GM12891 (cell line): ENCODE measurements at regions not wholly inside any gene's neighbourhood (a gene's known extent, or its start where the extent isn't known, plus 50 kb on each side); places are given as distances from the start of the nearest gene placed in this dataset.

ENCODE experiments used
- DNase-seq: peaks from one replicate; pipeline ENCODE4 v3.0.0; 2011; ENCODE audit warnings: low spot score; ENCODE audit not compliant: insufficient read length
- FAIRE-seq: peaks from 2 replicates; lab custom pipeline; 2011; peaks lifted over from hg19 to GRCh38; lab: Jason Lieb, UNC
- PAX5 ChIP-seq: IDR thresholded peaks from 2 replicates; pipeline ENCODE4 v1.6.1; 2011; ENCODE audit warnings: low read length, moderate library complexity, mild to moderate bottlenecking; ENCODE audit not compliant: insufficient read depth, severe bottlenecking
- POLR2A ChIP-seq: IDR thresholded peaks from 2 replicates; pipeline ENCODE4 v1.6.1; 2011; ENCODE audit warnings: low read depth, low read length, control low read depth
- POLR2AphosphoS5 ChIP-seq: IDR thresholded peaks from 2 replicates; pipeline ENCODE4 v1.6.1; 2011; ENCODE audit warnings: low read depth, low read length, control low read depth
- POU2F2 ChIP-seq: IDR thresholded peaks from 2 replicates; pipeline ENCODE4 v1.6.1; 2011; ENCODE audit warnings: low read depth, mild to moderate bottlenecking, control low read depth, low read length, moderate library complexity
- SPI1 ChIP-seq: IDR thresholded peaks from 2 replicates; pipeline ENCODE4 v1.6.1; 2011; ENCODE audit warnings: low read depth, low read length, control low read depth
- TAF1 ChIP-seq: IDR thresholded peaks from 2 replicates; pipeline ENCODE4 v1.6.1; 2011; ENCODE audit warnings: low read depth, low read length, control low read depth

GRCh38 chr7:67387851-67388250 lies 391.2 kb downstream of the TYW1 start:
- DNase-seq (no peak), FAIRE-seq (no peak)
- TF ChIP-seq POLR2AphosphoS5 (no peak), PAX5 (no peak), SPI1 (no peak), TAF1 (no peak), POLR2A (no peak), POU2F2 (no peak)

- TF ChIP-seq PAX5 (no peak), POLR2A (no peak), SPI1 (no peak), POLR2AphosphoS5 (no peak), TAF1 (no peak), POU2F2 (no peak)
- no peak for FAIRE-seq
- DNase-seq: no peak
Measured at GRCh38 chr7:67391168-67391567, 394.5 kb downstream of the TYW1 start.

- TF ChIP-seq PAX5 (no peak), TAF1 (no peak), POU2F2 (no peak), POLR2A (no peak), SPI1 (no peak), POLR2AphosphoS5 (no peak)
- FAIRE-seq (no peak), DNase-seq (no peak)
Measured at GRCh38 chr7:67392596-67393438, 396.2 kb downstream of the TYW1 start.

GRCh38 chr7:67393903-67394302 lies 397.3 kb downstream of the TYW1 start:
- FAIRE-seq (no peak), DNase-seq (no peak)
- TF ChIP-seq PAX5: no peak
- TF ChIP-seq TAF1: no peak
- TF ChIP-seq POLR2AphosphoS5: no peak
- TF ChIP-seq POLR2A: no peak
- TF ChIP-seq POU2F2: no peak
- TF ChIP-seq SPI1: no peak

GRCh38 chr7:67398916-67399315 lies 402.3 kb downstream of the TYW1 start:
- FAIRE-seq: no peak
- TF ChIP-seq SPI1 (no peak), POU2F2 (no peak), TAF1 (no peak), PAX5 (no peak), POLR2A (no peak), POLR2AphosphoS5 (no peak)

GRCh38 chr7:67401492-67401891 lies 404.9 kb downstream of the TYW1 start:
- TF ChIP-seq PAX5: no peak
- no peak for TF ChIP-seq POU2F2
- TF ChIP-seq TAF1: no peak
- no peak for TF ChIP-seq POLR2AphosphoS5
- TF ChIP-seq SPI1: no peak
- no peak for TF ChIP-seq POLR2A
- no peak for FAIRE-seq
- no peak for DNase-seq

More at GRCh38 chr7:67398916-67399315, 402.3 kb downstream of the TYW1 start:
- DNase-seq: no peak

GRCh38 chr7:67402280-67402679 lies 405.6 kb downstream of the TYW1 start:
- TF ChIP-seq POU2F2 (no peak), POLR2A (no peak), SPI1 (no peak), PAX5 (no peak), POLR2AphosphoS5 (no peak), TAF1 (no peak)
- DNase-seq: no peak
- FAIRE-seq: no peak

GRCh38 chr7:67406976-67407375 lies 410.3 kb downstream of the TYW1 start:
- TF ChIP-seq TAF1: no peak
- no peak for TF ChIP-seq POU2F2
- no peak for TF ChIP-seq PAX5
- TF ChIP-seq POLR2A: no peak
- no peak for TF ChIP-seq SPI1
- no peak for TF ChIP-seq POLR2AphosphoS5
- FAIRE-seq (no peak), DNase-seq (no peak)

- DNase-seq (no peak), FAIRE-seq (no peak)
- TF ChIP-seq POLR2A (no peak), SPI1 (no peak), POU2F2 (no peak), TAF1 (no peak), POLR2AphosphoS5 (no peak), PAX5 (no peak)
Measured at GRCh38 chr7:67407392-67408071, 410.9 kb downstream of the TYW1 start.

GRCh38 chr7:67408109-67408508 lies 411.5 kb downstream of the TYW1 start:
- TF ChIP-seq POLR2A (no peak), POLR2AphosphoS5 (no peak), POU2F2 (no peak)
- FAIRE-seq (no peak), DNase-seq (no peak)
